GM21423 (cell line): ENCODE measurements at regions not wholly inside any gene's neighbourhood (a gene's known extent, or its start where the extent isn't known, plus 50 kb on each side); places are given as distances from the start of the nearest gene placed in this dataset.

Experiments
- ATAC-seq: cut with Tn5 transposase; IDR thresholded peaks from one replicate; pipeline ENCODE4 v1.9.1; 2021; ENCODE audit warnings: mild to moderate bottlenecking, moderate library complexity; ENCODE audit not compliant: unreplicated experiment

DNA sequence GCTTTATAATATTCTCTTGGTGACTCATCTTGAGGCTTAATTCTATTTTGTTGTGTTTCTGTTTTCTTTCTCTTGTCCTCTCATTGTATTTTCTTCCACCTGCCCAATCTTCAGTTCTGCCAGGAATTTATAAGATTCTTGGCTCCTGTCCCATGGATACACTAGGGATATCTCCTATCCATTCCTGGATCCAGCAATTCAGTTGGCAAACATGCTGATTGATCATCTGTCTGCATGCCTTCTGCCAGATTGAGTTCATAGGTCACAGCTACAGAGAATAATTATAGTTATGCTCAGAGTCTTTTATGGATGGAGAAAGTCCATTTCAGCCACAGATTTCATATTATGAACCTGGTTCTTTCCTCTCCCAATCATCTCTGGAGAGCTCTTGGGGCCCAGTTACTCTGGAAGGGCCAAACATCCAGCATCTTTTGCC, 140.4 kb upstream of the MAGI2 start:
- no peak for ATAC-seq

DNA sequence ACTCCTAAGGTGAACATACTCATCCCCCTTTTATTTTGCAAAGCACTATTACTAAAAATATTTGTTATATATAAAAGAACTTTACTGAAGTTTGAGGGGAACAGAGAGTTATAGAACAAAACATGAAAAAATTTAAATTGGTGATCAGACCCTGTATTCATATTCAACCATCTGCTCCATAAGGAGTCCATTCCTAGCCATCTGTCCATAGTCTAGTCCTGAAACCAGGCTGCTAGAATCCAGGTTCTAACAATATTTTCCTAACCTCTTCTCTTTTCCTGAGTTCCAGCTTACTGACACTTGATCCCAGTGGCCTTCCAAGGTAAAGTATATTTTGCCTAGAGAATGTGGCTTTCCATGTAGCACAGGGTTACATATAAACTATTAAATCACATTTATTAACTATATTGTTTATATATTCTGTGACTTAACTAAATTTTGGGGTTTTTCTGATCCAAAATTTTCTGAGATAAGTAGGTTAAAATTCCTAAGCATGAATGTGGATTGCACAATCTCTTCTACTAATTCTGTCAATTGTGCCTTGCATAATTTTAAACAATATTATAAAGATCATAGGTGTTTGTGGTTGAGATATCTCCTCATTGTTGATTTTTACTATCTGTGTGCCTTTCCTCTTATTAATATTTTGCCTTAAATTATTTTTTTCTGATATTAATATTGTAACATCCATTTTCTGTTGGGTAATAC, 137.6 kb upstream of the MAGI2 start:
- no peak for ATAC-seq

DNA sequence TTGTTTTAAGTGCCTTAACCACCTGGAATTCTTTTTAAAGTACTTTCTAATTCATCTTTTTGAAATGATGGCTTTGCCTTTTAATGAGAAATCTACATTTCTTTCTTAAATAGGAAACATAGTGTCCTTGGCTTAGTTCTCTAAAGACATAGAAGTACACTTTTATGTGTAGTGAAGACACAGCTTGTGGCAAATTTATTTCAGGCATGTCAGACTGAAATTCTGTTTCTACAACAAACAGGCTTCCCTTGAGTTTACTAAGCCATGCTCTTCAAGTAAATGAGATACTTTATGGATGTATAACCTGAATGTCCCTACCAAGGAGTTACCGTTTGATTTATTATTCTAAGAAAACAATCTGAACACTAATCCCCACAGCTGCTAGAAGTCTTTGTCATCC, 136.9 kb upstream of the MAGI2 start:
- ATAC-seq, result no peak

DNA sequence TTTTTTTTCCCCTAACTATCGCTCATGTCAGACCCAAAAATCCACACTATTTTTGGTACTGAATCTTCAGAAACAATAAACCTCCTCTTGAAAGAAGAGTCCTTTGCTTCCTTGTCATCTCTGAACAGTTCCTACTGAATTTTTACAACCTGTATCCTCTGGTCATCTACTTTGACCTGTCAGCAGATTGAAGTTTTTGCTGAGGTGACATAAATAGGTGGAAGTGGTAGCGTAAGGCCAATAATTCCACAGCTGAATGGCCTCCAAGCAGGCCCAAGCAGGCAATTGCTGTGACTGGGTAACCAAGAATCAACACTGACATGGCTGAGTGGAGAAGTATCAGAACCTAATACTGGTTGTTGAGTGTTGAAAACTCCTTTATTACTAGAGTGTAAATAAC, 117.4 kb upstream of the MAGI2 start:
- no peak for ATAC-seq

DNA sequence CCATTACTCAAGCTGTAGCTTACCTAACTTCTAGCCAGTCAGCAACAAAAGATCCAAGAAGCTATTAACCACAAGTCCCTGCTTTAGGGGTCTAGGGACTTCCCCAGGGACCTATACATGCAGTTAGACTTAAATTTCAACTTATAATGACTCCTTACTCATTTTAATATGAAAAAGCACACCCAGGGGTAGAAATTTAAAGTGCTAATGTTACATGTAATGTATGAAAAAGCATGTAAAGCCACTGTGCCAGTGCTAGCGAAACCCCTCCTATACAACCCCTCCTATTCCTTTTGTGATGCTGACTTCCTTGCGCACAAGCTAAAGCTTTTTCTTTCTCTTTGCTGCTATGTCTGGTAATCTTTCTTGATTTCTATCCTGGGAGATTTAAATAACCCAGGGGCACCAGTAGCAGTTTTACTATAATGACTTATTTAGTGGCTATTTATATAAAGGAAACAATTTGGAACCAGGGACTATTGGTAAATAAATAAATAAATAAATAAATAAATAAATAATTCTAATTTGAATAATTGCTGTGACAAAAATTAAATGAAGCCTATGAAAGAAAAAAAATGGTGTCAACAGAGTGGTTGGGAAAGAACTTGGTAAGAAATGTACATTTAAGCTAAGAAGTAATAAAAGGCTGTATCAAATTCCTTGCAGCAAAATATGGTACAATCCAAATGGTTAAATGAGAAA, 110.5 kb upstream of the MAGI2 start:
- ATAC-seq, result no peak

DNA sequence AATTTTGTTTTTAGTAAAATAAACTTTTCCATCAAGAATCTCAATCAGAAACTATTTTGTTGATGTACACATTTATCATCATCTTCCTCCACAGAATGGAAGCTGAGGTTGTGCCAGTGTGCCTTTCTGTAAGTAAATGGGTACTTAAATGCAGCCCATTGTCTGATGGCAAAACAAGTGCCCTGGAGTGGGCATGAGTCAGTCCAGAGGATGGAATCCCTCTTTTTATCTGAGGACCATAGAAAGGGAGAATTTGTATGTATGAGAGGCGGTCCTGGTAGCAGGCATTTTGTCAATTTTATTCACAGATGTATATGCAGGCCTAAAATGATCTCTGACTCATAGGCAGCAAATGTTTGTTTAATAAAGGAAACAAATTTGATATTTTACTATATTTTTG, 102.1 kb upstream of the MAGI2 start:
- ATAC-seq, result no peak

DNA sequence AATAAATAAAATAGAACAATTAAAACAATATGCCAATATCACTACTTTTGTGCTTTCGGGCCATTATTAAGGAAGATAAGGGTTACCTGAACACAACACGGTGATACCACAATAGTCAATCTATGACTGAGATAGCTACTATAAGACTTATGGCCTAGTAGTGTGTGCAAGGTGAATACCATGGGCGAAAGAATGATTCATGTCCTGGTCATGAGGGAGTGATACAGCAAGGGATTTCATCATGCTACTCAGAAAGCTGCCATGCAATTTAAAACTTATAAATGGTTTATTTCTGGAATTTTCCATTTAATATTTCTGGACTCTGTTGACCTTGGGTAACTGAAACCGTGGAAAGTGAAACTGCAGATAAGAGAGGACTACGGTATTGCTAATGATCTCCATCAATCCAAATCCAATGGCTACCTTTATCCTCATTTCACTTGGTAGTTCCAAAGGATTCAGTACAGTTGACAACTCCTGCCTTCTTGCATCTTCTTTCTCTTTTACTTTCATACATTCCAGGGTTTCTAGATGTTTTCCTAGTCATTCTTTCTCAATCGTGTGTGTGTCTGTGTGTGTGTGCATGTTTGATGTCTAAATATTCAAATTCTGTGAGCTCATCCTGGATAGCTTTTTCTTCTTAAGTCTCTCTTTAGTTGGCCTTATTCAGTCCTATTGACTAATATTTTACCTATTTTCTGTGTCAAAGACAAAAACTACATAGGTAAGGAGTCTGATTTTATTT, 100.5 kb upstream of the MAGI2 start:
- no peak for ATAC-seq

DNA sequence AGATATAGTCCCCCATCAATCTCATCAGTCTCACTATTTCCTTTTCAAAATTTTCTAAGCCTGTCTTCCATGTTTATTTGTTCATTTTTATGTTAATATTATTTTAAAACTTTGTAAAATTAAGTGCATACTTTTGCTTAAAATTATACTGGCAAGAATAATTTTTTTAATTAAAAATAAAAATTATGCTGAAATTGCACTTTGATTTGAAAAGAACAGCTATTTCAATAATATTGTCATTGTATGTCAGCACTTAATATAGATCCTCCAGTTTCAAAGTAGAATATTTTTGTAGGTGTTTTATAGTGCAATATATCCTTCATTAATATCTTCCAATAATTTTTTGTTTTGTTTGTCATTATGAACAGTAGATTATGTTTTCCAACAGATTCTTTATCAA, 99.0 kb upstream of the MAGI2 start:
- no peak for ATAC-seq

DNA sequence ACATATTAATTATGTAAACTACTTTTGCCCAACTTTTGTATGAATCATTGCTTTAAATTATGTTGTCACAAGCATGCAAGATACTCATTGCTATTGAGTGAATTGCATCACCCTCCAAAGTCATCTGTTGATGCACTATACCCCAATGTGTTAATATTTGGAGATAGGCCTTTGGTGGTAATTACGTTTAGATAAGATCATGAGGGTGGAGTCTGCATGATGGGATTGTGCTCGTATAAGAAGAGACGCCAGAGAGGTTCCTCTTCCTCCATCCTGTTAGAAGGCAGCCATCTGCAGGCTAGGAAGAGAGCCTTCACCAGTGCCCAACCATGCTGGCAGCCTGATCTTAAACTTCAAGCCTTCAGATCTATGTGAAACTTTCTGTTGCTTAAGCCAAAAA, 95.3 kb upstream of the MAGI2 start:
- ATAC-seq, result no peak

DNA sequence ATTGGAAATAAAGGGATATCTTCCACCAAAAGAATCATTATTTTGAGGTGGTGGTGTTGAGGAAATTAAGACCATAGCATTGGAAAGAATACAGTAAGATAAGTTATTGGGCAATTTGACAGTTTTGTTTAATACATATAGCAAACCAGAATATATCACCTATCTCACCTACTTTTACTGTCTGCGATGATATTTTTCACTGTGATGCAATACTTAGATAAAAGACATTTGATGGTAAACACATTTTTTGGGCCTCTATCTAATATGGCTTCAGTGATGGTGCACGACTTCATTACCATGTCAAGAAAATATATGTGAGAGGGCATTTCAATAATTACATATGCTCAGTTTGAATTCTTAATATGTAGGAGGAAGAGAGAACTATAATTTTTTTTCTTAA, 93.7 kb upstream of the MAGI2 start:
- ATAC-seq, result no peak

DNA sequence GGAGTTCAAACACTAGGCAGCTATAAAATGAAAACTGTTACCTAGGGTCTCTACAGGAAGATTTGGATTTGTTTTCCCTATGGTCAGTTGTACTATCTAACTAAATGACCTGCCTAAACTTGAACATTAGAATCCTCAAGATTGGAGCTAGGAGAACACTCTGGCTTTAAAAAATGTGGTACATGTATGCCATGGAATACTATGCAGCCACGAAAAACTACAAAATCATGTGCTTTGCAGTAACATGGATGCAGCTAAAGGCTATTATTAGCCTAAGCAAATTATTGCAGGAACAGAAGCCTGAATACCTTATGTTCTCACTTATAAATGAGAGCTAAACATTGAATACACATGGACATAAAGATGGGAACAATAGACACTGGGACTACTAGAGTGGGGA, 87.1 kb upstream of the MAGI2 start:
- no peak for ATAC-seq

DNA sequence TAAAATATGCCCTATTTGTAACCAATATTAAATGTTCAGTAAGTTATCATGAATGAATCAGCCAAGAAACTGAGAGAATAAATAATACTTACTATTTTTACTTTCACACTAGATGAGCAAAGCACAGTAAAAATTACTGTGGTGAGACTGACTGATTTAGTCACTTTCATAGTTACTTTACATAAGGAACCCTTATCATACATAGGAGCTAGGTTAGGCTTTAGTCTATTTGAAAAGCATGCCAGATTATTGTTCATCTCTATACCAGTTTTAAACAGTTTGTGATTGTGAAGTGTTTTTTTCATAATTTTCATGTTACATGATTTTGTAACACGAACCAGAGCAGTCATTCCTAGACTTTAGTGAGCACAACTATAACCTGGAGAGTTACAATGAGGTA, 80.7 kb upstream of the MAGI2 start:
- no peak for ATAC-seq

DNA sequence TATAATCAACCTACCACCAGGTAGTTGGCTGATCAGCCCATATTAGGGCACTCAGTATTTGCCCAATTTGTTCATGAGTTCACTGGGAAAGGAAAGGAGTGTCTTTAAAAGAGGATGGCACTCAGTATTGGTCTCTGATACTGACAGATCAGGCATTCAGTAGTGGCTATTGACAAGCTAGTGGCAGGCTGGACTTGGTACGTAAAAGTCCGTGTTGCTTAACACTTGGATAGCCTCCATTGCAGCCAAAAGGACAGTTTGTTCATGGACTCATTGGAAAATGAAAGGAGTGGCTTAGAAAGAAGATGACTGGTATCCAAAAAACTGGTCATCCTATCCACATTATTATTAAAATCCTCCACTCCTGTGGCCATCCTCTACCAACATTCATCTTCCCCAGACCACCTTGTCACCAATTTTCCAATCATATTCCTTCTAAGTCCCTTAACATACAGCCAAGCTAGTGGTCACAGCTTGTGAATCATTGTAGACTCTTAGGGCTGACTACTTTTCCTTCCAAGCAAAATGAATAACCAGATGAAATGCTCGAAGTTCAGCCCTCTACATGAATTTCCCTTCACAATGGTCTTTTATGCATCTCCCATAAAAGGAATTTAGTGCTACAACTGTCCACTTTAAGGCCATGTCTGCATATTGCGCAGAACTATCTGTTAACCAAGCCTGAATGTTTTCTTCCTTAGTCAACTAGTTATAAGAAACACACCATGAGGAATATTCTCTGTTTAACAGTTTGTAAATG, 78.6 kb upstream of the MAGI2 start:
- ATAC-seq, result no peak

DNA sequence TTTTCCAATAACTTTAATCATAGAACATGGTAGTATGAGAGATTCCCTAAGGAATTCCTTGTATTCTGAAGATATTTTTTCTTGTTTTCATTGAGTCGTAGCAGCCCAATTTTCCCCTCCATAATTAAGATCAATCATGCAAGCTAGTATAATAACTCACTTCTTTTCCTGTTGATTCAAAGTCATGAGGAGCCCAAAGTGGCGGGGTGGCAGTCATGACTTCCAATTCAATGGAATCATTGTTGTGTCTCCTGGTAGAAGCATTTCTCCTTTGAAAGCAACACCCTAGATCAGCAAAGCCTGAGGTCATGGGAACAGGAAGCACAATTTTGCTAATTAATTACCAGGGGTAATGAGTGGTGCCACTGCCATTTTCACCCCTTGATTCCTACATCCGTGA, 77.6 kb upstream of the MAGI2 start:
- ATAC-seq, result no peak

DNA sequence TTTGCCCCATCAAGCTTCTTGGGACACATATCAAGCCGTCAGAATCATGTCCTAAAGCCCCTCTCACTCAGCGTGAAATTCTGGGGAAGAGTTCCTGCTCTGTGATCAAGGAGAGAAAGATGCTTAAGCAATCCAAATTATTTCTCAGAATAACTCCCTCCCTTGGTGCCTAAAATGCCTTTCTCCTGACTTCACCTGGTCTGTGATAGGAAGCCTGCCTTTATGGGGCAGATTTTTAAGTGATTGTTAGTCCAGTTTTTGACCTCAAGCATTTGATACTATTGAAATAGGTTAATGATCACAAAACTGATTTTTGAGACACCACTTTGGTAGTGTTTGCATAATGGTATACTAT, 76.4 kb upstream of the MAGI2 start:
- no peak for ATAC-seq

DNA sequence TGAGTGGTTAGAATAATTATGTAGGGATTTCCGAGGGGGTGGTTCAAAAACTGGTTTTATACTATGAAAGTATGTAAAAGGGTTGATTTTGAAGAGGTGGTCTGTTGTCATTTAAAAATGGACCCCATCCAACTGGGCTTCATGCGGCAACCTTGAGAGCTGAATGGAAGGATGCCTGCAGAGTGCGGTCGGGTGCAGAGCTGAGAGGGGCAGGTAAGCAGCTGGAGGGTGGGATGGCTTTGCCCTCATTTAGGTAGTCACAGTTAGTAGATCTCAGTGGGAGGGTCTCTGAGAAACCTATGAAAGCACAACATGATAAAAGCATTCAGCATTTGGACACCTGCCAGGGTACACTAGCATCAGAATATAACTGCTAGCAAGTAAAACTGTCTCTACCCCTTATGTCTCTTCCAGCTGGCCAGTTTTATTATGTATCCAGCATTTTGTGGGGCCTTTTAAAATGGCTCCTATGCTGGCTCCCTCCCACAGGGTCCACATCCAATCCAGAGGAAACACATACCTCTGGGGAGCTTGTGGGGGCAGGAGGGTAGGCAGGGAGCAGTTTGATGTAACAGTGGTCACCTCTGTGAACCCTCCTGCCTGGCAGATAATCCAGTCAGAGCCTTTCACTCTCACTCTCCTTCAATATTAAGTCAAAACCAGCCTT, 75.9 kb upstream of the MAGI2 start:
- ATAC-seq, result no peak

DNA sequence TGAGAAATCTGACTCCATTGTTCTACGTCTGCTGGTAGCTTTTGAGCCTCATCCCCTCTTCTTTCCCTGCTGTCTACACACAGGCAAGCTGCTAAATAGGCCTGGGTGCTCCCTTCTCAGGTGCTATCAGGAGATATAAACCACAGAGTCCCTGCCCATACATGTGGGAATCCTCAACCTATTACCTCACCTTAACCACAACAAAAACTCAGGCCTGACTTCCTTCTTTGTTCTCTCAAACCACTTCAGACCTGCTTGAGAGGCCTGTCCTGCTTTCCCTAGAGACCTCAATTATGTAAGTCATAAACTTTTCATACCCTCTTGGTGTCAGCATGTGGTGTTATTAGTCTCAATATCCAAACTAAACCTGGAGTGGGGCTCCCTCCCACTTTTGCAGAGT, 75.0 kb upstream of the MAGI2 start:
- ATAC-seq, result no peak

DNA sequence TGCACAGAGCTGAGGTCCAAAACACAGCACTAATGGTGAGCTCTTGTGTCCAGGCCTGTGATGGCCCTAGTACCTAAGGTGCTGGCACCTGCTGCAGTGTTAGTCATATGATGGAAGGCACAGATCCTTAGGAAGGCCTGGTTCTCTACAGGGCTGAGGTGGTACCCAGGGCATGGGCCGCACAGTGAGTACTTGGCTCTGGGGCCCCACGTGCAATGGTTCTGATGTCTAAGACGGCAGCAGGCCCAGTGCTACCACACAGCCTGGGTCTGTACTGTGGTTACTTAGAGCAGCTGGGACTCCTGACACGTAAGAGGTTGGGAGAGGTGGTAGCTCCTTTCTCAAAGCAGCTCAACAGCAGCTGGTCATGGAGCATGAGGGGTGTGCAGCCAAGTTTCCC, 70.6 kb upstream of the MAGI2 start:
- no peak for ATAC-seq

DNA sequence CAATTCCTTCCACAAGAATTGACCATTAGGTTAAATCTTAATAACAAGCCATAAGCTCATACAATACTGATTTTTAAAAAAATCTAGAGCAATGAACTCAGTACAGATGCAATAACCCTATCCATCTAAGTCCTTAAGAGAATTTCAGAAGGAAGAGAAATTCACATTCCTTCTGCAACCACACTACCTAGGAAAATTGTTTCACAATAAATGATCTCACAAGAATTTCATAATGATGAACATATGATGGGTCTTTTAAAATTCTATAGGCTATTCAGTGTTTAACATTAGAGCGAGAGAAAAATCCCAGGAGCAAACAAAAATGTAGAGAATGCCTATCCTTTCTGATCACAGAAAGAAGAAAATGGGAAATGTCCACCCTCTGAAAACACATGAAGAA, 70.0 kb upstream of the MAGI2 start:
- no peak for ATAC-seq

DNA sequence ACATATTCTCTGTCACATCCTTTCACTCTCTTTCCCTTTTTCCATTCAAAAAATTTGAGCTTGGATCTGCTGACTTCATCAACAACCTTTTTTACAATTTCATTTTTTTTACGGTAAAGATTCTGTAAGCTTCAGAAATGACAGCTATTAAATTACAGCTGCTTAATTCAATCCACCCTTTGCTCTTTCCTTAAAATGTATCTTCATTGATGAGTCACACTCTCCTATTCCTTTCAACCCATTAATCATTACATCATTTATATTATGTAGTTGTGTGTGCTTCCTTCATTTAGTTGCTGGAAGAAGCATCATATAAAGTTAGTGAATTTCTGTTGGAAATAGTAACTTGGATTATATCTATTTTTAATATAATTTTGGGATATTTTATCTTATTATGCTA, 67.1 kb upstream of the MAGI2 start:
- no peak for ATAC-seq

DNA sequence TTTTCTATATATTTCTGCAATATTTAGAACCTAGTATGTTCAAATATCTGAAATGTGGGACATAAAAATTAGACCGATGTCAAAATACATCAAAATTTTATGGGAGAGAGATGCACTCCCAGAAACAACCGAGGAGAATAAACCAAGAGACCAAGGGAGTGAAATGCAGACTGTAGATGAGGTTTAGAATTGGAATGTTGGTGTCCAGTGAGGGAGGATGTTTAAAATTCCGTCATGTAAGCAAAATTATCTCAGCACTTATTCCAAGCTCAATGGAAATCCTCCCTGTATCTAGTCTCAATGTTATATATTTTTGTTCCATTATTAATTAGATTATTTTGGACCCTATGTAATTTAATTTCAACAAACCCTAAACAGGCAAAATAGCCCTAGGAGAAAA, 61.9 kb upstream of the MAGI2 start:
- ATAC-seq, result no peak
